ENCODE measurements at regions not wholly inside any gene's neighbourhood (a gene's known extent, or its start where the extent isn't known, plus 50 kb on each side); places are given as distances from the start of the nearest gene placed in this dataset.

GRCh38 chr12:103093499-103094106 lies 136.1 kb downstream of the ASCL1 start (continued):
- TF ChIP-seq CHD7 (IDR thresholded peaks at IDR 0.05; ENCODE audit: insufficient replicate concordance, low read length) (no peak), JUN (IDR thresholded peaks at IDR 0.05; ENCODE audit: low read depth, low read length) (no peak), ZNF274 (IDR thresholded peaks at IDR 0.05; ENCODE audit: borderline replicate concordance, extremely low read depth, low read length) (no peak)
